Thyroid gland (tissue), 4 donors: ENCODE measurements at regions not wholly inside any gene's neighbourhood (a gene's known extent, or its start where the extent isn't known, plus 50 kb on each side); places are given as distances from the start of the nearest gene placed in this dataset.

ENCODE experiments used
- DNase-seq, 2 donors: peaks; one replicate each; pipeline ENCODE4 v3.0.0-alpha.2; 2019
- H3K27ac ChIP-seq, 3 donors: fragments of 200-600 bp; sonication (generic); 1 replicate in 2 of 3; 2 replicates in 1 of 3; pipeline ENCODE4 v1.5.1; 2016 to 2019; ENCODE audit warnings: mild to moderate bottlenecking in 1 of 3, moderate library complexity in 1 of 3
- H3K27me3 ChIP-seq: fragments of 200-600 bp; sonication (generic); one replicate; pipeline ENCODE4 v1.5.1; 2019
- H3K36me3 ChIP-seq, 2 donors: fragments of 200-600 bp; sonication (generic); one replicate each; pipeline ENCODE4 v1.5.1; 2016 to 2019
- H3K4me1 ChIP-seq, 2 donors: fragments of 200-600 bp; sonication (generic); one replicate each; pipeline ENCODE4 v1.5.1; 2017 to 2019
- H3K4me3 ChIP-seq, 3 donors: fragments of 200-600 bp; sonication (generic); replicated peaks in 1 of 3; 1 replicate in 2 of 3; 2 replicates in 1 of 3; pipeline ENCODE4 v1.5.1; 2016; ENCODE audit warnings: mild to moderate bottlenecking in 1 of 3
- H3K9me3 ChIP-seq: fragments of 200-600 bp; sonication (generic); one replicate; pipeline ENCODE4 v1.5.1; 2017
- POLR2A ChIP-seq, 2 donors: fragments of 450-650 bp; IDR thresholded peaks; one replicate each; pipeline ENCODE4 v1.6.1; 2017; ENCODE audit warnings: antibody characterized with exemption in 2 of 2, mild to moderate bottlenecking in 2 of 2, moderate library complexity in 1 of 2
- WGBS, 2 donors: methylation state at CpG; one replicate each; pipeline ENCODE4 v1.1.5; 2017; 5-methylcytosine and 5-hydroxymethylcytosine counted together
- intact Hi-C: fragments of 100-400 bp; cut with DNase I; formaldehyde crosslinking; loops from one replicate; pipeline ENCODE4 v1.15.1; 2023
- TF ChIP-seq, protein P1 (sequence below), 6 experiments: fragments of 200-600 bp in 3 of 6; fragments of 450-650 bp in 3 of 6; sonication (generic) in 3 of 6; IDR thresholded peaks; one replicate each; pipeline ENCODE4 v1.5.1; 2016 to 2019; ENCODE audit warnings: antibody characterized with exemption in 6 of 6, mild to moderate bottlenecking in 2 of 6, inconsistent platforms in 1 of 6, moderate library complexity in 1 of 6

DNA sequence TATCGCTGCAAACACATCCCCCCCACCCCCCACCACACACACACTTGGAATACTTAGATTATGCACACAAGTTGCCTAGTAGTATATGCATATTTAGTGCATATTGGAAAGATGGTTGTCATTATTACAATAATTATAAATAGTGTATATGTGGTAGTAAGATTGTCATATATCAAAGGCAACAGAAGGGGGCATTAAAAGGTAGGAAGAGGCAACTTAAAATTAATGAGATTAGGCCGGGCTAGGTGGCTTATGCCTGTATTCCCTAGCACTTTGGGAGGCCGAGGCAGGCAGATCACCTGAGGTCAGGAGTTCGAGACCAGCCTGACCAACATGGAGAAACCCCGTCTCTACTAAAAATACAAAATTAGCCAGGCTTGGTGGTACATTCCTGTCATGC, 52.1 kb downstream of the GSC start:
- Histone ChIP-seq H3K36me3 (no peaks in the 10 kb centered on the region), H3K4me1 (no peaks in the 10 kb centered on the region), H3K9me3 (no peaks in the 10 kb centered on the region), H3K4me3 (no peak overlapping the region), H3K27ac (no peak overlapping the region), H3K27me3 (no peaks in the 10 kb centered on the region)
- intact Hi-C loops = no loop called here
- TF ChIP-seq, protein P1, sequence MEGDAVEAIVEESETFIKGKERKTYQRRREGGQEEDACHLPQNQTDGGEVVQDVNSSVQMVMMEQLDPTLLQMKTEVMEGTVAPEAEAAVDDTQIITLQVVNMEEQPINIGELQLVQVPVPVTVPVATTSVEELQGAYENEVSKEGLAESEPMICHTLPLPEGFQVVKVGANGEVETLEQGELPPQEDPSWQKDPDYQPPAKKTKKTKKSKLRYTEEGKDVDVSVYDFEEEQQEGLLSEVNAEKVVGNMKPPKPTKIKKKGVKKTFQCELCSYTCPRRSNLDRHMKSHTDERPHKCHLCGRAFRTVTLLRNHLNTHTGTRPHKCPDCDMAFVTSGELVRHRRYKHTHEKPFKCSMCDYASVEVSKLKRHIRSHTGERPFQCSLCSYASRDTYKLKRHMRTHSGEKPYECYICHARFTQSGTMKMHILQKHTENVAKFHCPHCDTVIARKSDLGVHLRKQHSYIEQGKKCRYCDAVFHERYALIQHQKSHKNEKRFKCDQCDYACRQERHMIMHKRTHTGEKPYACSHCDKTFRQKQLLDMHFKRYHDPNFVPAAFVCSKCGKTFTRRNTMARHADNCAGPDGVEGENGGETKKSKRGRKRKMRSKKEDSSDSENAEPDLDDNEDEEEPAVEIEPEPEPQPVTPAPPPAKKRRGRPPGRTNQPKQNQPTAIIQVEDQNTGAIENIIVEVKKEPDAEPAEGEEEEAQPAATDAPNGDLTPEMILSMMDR (IDR thresholded peaks at IDR 0.05) = no peak
- no peak for TF ChIP-seq POLR2A (IDR thresholded peaks at IDR 0.05)
- WGBS, 2 donors = 74 to 83% methylated on average over 5 of the region's 5 CpGs
- no peak for DNase-seq

DNA sequence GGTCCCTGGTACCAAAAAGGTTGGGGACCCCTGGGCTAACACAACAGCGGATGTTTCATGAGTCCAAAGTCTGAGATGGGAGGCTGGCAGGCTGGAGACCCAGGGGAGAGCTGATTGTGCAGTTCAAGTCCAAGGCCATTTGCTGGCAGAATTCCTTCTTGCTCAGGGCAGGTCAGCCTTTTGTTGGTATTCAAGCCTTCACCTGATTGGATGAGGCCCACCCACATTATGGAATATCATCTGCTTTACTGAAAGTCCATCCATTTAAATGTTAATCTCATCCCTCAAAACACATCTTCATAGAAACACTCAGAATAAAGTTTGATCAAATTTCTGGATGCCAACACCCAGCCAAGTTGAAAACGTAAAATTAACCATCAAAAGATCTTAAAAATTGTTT, 52.9 kb downstream of the GSC start:
- WGBS, 2 donors = 80 to 93% methylated on average over 2 of the region's 2 CpGs
- no peaks in the 10 kb centered on the region for H3K4me1 ChIP-seq
- TF ChIP-seq, protein P1 (IDR thresholded peaks at IDR 0.05) = no peak
- TF ChIP-seq POLR2A (IDR thresholded peaks at IDR 0.05) = no peak
- no peaks in the 10 kb centered on the region for H3K9me3 ChIP-seq
- H3K36me3 ChIP-seq = no peaks in the 10 kb centered on the region
- no peak overlapping the region for H3K4me3 ChIP-seq
- H3K27ac ChIP-seq = no peak overlapping the region
- intact Hi-C loops = no loop called here
- no peak for DNase-seq
- no peaks in the 10 kb centered on the region for H3K27me3 ChIP-seq

DNA sequence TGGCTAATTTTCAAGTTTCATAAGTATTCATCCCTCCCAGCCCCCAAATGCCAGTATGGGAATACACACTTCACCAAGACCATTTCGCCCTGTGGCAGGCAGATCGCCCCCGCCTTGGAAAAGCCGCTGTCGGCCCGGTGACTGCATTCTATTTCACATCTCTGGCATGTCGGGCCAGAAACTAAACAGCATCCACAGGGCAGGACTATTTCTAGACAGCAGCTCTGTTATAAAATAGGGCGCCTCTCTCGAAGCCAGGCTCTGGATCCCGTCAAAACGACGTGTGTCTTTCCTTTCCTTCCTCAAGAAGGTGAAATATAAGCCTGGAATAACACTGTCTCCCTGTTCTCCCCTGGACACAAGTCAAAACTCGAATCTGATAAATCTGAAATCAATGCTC, 56.8 kb downstream of the GSC start:
- 75 to 81% methylated on average over 13 of the region's 13 CpGs for WGBS, 2 donors
- DNase-seq = no peak
- no peak for TF ChIP-seq POLR2A (IDR thresholded peaks at IDR 0.05)
- TF ChIP-seq, protein P1 (IDR thresholded peaks at IDR 0.05) = no peak
- Histone ChIP-seq H3K36me3 (no peaks in the 10 kb centered on the region), H3K4me3 (no peak overlapping the region), H3K27ac (no peak overlapping the region), H3K9me3 (no peaks in the 10 kb centered on the region), H3K4me1 (no peaks in the 10 kb centered on the region), H3K27me3 (no peaks in the 10 kb centered on the region)
- intact Hi-C loops = no loop called here

DNA sequence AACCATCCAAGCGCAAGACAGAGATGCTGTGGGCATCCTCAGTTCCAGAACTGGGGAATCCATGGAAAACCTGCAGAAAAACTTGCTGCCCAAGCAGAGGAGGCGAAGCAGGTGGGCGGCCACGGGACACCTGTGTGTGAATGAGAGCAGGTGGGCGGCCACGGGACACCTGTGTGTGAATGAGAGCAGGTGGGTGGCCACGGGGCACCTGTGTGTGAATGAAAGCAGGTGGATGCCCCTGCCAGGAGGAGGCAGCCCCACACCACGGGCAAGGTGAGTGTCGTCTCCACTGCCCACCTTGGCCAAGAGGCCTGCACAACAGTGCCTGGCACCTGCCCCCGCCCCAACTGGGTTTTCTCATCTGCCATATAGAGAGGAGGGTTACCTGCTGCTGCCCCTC, 59.2 kb downstream of the GSC start:
- Histone ChIP-seq H3K36me3 (no peaks in the 10 kb centered on the region), H3K27ac (no peak overlapping the region), H3K4me1 (no peaks in the 10 kb centered on the region), H3K9me3 (no peaks in the 10 kb centered on the region), H3K4me3 (no peak overlapping the region), H3K27me3 (no peaks in the 10 kb centered on the region)
- 95% methylated on average over 9 of the region's 10 CpGs for WGBS, 2 donors
- DNase-seq = no peak
- intact Hi-C loops = no loop called here
- TF ChIP-seq, protein P1 (IDR thresholded peaks at IDR 0.05) = no peak
- TF ChIP-seq POLR2A (IDR thresholded peaks at IDR 0.05) = no peak

DNA sequence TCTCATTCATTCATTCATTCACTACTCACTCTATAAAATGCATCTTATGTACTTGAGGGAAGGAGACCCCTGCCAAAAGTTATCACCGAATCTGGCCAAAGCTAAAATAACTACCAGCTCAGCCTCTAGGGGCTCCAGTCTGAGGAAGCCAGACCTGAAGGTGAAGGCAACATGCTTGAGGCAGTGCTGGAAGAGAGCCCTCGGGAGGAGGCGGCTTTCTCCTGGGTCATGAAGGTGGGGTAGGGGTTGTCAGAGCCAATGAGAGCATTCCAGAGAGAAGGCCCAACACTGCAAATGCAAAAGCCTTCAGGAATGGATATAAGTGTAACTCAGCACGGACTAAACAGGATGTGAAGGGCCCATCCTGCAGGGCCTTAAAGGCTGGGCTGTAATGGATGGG, 62.4 kb downstream of the GSC start:
- Histone ChIP-seq H3K27ac (no peak overlapping the region), H3K9me3 (no peaks in the 10 kb centered on the region), H3K4me3 (no peak overlapping the region), H3K27me3 (no peaks in the 10 kb centered on the region), H3K36me3 (no peaks in the 10 kb centered on the region), H3K4me1 (no peaks in the 10 kb centered on the region)
- TF ChIP-seq POLR2A (IDR thresholded peaks at IDR 0.05) = no peak
- TF ChIP-seq, protein P1 (IDR thresholded peaks at IDR 0.05) = no peak
- 41 to 57% methylated on average over 4 of the region's 4 CpGs for WGBS, 2 donors
- DNase-seq = no peak
- intact Hi-C loops = no loop called here
